SHP77 (cell line): ENCODE measurements at regions not wholly inside any gene's neighbourhood (a gene's known extent, or its start where the extent isn't known, plus 50 kb on each side); places are given as distances from the start of the nearest gene placed in this dataset.
"Not testable (repeated sequence)": the region's sequence is repeated elsewhere in the genome, so short reads cannot be mapped to it uniquely, and the experiment has no call there.

ENCODE experiments used
- DNase-seq, 2 experiments: peaks; one replicate each; lab custom pipeline; 2025; lab: John Stamatoyannopoulos, UW

DNA sequence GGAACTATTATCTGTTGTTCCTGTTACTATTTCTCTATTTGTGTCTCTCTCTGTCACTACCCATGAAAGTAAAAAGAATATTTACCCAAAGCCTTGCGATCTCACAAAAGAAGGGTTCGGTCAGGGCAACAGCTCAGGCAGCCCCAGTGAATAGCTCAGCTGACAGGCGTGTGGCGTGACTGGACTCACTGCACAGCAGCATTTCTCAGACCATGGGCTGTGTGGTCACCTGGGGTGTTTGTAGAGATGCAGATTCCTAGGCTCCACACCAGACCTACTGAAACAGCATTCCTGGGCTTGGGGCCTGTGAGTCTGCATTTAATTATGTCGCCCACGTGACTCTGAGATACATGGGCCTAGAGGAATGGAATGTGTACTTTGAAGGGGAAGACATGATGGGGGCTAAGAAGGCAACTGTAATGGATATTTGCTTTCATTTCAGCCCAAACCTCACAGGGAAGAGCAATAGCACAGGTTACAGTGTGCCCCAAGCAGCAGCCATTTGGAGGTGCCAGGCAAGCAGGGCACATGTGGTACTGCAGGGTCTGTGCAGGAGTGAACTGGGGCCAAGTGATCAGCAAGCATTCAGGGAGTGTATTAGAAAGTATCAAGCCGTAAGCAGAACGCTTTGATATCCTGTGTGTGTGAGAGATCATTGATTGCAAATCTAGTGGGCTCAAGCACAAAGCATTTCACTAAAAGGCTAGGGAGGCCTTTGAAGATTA is 90.4 kb upstream of the RBMS1 start:
- DNase-seq = no peak

DNA sequence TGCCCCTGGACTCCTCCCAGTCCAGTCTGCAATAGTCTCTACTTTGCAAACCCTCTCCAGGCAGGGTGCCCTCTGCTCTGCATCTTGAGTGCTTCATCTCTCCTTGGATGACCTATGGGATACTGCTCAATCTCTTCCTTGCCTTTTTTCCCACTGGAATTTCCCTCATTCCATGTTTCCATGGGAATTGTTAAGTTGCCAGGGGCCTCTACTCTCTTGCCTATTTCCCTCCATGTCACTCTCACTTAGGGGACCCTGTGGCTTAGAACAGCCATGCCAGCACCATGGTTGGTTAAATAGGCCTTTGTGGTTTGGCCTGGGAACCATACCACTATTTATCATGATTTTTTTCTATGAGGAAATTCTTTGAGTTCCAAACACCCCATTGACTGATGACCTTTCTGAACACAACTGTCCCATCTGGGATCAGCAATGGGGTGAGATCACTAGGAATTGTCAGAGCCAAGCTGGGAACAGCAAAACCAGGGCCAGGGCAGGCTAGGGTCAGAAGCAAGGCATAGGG is 91.4 kb upstream of the RBMS1 start:
- no peak for DNase-seq

DNA sequence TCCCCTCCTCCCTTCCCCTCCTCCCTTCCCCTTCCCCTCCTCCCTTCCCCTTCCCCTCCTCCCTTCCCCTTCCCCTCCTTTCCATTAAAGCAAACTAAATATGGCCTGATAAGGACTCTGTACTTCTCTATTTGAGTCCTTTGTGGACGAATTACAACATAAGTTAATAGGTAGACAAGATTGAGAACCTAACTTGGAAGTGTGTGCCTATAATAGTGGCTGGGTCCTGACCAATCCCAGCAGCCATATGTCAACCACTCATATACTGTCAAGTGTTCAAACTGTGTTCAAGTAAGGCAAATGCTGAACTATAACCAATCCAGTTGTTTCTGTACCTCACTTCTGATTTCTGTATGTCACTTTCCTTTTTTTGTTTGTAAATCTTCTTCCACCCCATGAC is 97.1 kb upstream of the RBMS1 start:
- no peak for DNase-seq

DNA sequence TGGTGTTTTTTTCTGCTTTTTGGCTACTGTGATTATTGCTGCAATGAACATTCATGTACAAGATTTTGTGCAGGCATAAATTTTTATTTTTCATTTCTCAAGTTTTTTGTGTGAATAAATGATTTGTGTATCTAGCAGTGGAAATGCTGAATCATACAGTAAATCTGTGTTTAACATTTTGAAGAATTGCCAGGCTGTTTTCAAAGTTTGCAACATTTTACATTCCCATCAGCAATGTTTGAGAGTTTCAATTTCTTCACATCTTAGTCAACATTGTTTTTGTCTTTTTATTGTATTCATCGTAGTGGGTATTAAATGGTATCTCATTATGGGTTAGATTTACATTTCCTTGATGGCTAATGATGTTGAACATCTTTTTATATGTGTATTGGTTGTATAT is 98.8 kb upstream of the RBMS1 start:
- DNase-seq = no peak

DNA sequence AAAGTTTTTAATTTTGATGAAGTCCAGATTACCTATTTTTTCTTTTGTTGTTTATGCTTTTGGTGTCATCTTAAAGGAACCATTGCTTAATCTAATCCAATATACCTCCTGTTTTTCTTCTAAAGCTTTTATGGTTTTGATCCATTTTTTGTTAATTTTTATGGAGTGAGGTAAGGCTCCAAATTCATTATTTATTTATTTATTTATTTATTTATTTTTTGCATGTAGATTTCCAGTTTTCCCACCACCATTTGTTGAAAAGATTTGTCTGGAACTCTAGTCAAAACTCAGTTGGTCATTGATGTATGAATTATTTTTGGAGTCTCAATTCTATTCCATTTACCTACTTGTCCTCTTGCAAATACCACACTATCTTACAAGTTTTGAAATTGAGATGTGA is 99.4 kb upstream of the RBMS1 start:
- DNase-seq = no peak

DNA sequence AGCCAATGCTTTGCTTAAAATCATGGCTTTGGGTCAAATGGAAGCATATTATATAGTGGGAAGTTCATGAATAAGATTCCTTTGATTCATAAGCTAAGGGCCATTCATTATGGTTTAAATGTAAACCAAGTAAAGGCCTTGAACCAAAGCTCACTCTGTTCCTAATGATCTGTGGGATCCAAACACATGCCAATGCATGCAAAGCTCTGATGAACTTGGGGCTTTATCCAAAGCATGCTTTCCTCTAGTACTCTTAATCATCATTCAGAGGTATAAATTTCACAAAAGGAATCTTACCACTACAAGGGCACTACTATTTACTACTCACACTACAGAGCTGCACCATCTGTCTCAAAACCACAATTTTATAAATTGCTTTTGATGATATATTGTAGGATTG is 102.8 kb upstream of the RBMS1 start:
- no peak for DNase-seq

DNA sequence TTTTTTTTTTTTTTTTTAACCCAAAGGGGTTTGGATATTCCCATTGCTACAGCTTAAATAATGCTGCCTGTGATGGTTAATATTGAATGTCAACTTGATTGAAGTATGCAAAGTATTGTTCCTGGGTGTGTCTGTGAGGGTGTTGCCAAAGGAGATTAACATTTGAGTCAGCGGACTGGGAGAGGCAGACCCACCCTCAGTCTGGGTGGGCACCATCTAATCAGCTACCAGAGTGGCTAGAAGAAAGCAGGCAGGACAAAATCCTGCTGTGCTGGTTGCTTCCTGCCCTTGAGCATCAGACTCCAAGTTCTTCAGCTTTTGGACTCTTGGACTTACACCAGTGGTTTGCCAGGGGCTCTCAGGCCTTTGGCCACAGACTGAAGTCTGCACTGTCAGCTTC is 106.8 kb upstream of the RBMS1 start:
- not testable (repeated sequence) for DNase-seq

DNA sequence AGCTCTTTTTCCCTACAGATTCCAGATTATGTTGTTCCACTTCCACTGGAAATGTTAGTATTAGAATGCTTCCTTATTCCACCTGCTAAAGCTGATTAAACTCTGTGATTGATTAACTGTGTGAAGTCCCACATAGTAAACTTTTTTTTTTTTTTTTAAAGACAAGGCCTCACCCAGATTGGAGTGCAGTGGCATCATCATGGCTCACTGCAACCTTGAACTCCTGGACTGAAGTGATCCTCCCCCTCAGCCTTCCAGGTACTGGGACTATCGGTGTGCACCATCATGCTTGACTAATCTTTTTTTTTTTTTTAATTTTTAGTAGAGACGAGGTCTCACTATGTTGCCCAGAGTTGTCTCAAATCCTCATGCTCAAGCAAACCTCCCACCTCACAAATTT is 108.5 kb upstream of the RBMS1 start:
- DNase-seq = no peak

DNA sequence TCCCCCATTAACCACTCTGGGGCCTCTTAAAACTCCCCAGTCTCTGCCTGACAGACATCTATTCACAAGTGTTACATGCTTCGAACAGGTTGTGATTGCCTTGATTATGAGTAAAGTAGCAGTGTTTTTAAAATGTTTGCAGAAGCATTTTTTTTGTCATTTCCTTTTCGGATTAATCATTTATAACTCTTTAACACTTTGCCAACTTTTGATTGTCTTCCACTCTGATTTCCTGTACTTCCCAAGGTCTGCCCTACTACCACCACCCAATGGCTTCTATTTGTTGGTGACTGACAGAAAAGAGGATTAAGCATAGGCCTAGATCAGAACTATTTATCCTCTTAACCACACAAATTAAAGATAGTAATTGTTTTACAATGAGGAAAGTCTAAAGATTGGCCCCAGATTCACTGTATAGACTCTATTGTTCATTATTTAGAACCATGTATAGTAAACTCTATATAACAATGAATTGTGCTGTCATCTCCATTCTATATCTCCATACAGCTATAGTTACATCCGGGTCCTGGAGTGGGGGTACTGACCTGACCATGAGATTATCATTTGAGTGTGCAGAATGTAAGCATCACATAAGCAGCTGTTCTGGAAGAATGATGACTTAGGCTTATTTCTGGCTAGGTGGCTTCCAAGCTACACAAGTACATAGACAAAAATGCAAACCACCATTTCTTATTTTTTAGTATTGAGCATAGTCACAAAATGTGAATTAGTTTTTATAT is 110.3 kb upstream of the RBMS1 start:
- no peak for DNase-seq

DNA sequence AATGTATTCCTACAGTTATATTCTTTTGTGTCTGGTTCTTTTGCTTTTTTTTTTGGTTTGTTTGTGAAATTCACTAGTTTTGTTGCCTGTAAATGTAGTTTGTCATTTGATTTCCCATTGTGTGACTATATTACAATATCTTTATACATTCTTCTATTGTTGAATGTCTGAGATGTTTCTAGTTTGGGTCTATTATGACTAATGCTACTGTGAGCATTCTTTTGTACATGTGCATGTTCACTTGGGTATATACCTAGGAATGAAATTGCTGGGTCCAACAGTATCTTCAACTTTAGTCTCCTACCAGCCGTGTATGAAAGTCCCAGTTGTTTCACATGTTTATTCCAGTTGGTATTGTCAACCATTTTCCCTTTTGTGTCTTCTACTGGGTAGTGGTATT is 112.7 kb upstream of the RBMS1 start:
- DNase-seq = no peak

DNA sequence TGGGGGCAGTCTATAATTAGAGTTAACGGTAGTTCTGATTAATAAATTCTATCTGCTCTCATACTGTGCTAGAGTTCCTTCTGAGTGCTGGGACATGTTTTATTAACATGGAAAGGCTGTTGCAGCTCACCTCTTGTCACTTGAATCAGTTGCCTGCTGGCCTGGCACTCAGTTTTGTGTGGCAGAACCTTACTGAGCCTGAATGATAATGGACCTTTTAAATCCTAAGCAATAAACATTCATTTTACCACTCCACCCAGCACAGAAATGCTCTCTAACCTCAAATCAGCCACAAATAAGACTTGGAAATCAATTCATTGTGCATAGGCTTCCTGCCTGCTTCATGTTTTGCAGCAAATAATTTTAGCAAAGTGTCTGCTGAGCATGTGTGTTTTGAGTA is 115.0 kb upstream of the RBMS1 start:
- DNase-seq = no peak

DNA sequence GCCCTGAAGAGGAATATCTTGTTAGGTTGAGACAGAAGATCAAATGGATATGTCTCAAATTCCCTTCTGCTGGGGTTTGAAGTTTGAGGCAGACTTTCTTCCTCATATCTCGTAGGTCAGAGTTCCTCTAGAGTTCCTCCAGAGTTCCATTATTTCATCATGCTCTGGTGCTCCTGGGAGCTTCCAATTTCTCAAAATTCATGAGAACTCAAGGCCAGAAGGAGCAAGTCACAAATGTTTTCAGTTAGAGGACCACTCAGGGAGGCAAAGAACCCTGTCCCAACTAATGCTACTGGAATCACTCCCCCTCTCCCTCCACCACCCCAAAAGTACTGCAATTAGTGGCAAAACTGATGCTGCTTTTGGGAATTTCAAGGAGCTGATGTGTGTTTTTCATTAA is 115.7 kb upstream of the RBMS1 start:
- DNase-seq = no peak

DNA sequence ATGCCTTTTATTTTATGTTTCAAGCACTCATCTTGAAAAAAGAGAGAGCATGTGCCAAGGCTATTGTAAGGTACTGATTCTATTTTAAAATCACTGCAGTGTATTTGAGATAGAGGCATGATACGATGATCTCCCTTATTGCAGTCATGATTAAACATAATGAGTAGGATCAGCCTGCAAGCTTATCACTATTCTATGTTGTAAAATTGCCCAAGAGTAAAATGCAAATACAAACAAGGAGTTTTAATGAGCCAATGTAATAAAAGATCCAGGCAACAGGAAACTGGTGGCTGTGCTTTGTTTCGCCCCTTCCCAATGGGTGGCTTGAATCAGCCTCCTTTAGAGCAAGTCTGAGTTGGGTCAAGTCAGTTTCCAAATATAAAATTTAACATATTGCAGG is 116.4 kb upstream of the RBMS1 start:
- no peak for DNase-seq

DNA sequence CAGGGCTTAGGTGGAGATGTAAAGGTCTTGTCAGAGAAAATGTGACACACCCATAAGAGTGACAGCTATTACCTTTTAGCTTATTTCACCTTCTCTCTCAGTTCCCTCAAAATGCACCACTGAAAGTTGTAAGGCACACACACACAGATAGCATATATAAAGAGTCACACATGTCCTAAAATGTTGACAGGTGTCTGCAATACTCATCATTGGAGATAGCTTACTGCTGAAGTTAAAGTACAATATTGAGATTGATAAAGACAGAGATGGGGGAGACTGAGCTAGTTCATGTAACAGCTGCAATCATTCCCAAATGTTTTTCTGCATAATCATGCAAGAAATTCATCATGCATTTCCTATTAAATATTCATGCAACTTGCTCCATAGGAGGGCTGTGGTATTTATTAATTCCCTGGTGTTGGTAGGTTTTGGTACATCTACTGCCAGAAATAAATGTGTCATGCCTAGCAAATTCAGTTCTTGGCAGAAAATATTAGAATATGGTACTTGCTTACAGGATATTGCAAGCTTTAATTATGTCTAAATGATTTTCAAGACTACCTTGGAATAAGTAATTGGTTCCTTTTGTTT is 118.8 kb upstream of the RBMS1 start:
- no peak for DNase-seq

DNA sequence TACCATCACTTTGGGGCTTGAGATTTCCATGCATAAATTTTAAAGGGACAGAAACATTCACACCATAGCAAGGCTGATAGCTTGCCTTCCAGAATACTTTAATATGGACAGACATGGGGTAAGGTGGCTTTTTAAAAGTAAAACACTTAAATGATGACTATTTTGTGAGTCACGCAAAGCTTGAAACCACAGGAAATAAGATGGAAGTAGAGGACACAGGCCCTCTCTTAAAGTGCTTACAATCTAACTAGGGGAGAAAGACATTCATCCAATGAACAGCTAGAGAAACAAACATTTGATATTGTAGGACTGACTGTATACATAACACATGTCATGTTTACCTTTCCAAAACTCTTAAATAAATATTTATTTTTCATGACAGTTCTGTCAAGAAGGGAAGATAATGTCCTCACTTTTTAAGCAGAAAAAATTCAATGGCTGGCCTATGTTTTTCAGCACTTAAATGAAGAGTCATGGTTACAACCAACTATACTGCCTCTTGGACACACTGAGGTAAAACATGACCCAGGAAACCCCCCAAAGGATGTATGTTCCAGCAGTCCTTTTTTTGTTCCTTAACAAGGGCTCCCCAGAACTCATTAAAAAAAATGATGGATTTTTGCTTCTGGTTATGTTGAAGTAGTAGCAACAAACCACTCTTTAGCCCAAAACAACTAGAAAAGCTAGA is 120.0 kb upstream of the RBMS1 start:
- no peak for DNase-seq

DNA sequence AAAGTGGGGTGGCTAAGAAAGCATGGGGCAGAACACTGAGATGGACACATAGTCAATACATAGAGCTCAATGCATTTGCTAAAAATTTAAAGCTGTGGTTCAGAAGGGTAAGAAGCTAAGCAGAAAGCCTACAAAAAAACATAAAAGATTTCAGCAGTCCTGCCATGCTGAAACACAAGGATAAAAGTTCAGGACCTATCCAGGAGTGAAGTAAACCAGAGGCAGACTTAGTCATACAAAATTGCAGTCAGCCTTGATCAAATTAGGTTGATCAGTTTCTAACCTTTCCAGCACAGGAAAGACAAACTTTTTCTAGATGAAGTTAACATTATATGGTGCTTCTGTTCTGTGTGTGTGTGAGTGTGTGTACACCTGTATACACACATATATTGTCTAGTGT is 120.8 kb upstream of the RBMS1 start:
- no peak for DNase-seq

DNA sequence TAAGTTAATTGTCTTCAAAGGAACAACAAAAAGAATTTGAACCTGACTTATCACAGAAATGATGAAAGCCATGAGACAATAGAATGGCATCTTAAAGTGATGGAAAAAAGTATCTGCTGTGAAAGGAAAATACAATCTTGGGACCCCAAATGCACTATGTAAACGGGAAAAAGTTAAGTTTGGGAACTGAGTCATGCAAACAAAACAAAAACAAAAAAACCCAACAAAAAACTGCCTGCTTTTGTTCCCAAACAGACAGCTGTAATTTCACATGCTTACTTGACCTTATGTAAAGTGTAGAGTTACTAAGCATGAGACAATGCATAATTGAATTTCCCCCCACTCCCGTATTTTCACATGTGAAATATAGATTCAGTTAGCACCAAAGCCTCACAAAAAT is 122.1 kb upstream of the RBMS1 start:
- no peak for DNase-seq

DNA sequence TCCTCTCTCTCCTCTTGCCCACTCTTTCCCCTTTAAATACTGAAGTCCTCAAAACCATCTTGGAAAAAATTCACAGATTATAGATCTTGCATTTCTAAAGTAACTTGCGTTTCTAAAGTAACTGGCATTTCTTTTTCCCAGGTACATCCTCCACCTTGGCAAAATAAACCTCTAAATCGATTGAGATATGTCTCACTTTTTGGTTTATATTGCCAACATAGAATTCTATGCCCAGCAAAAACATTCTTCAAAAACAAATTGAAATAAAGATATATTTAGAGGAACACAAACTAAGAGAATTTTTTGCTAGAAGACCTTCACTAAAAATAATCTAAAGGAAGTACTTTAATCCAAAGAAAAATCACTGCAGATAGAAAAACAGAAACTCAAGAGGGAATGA is 122.5 kb upstream of the RBMS1 start:
- DNase-seq = no peak

DNA sequence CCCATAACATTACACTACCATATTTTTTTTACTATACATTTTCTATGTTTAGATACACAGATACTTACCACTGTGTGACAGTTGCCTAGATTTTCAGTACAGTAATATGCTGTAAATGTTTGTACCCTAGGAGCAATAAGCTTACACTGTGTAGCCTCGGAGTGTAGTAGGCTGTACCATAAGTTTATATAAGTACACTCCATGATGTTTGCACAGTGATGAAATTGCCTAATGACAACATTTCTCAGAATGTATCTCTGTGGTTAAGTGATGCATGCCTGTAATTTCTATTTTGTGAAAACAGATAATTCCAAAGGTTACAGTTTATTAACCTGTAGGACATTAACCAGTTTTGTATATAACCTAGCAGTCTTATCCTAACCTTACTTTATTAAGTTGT is 128.1 kb upstream of the RBMS1 start:
- DNase-seq = no peak

DNA sequence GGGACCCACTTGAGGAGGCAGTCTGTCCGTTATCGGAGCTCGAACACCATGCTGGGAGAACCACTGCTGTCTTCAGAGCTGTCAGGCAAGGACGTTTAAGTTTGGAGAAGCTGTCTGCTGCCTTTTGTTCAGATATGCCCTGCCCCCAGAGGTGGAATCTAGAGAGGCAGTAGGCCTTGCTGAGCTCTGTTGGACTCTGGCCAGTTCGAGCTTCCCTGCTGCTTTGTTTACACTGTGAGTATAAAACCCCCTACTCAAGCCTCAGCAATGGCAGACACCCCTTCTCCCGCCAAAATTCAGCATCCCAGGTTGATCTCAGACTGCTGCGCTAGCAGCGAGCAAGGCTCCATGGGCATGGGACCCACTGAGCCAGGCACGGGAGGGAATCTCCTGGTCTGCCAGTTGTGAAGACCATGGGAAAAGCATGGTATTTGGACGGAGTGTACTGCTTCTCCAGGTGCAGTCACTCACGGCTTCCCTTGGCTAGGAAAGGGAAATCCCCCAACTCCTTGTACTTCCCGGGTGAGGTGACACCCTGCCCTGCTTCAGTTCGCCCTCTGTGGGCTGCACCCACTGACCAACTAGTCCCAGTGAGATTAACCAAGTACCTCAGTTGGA is 134.5 kb upstream of the RBMS1 start:
- peak in 1 of 2 experiments; percentile 7 for DNase-seq

DNA sequence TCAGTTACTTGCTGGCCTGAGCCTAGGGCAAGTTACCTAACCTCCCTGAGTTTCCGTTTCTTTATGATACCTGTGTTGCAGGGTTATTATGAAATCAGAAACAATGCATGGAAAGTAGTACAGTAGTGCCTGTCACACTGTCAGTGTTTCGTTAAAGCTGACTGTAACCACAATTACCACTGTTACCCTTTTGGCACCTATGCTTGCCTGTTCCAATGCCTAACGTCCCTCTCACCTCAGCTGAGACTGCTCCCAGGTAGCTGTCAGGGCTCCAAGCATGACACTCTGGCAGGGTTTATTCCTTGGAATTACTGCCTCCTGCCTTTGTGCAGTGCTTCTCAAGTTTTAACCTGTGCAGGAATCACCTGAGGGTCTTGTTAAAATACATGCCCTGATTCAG is 135.2 kb upstream of the RBMS1 start:
- no peak for DNase-seq
